ENCODE measurements at regions not wholly inside any gene's neighbourhood (a gene's known extent, or its start where the extent isn't known, plus 50 kb on each side); places are given as distances from the start of the nearest gene placed in this dataset.

GRCh38 chr9:120291050-120291449, 288.9 kb downstream of the CDK5RAP2 start:
- DNase-seq (ENCODE audit: low spot score): no peak

GRCh38 chr9:120289990-120290975, 289.7 kb downstream of the CDK5RAP2 start:
- no peak for DNase-seq (ENCODE audit: low spot score)

- DNase-seq (ENCODE audit: low spot score): no peak
These were observed 290.9 kb downstream of the CDK5RAP2 start for GRCh38 chr9:120289098-120289497.

GRCh38 chr9:120286530-120286929, 293.4 kb downstream of the CDK5RAP2 start:
- DNase-seq (ENCODE audit: low spot score): no peak

GRCh38 chr9:120284821-120285220, 295.1 kb downstream of the CDK5RAP2 start:
- DNase-seq (ENCODE audit: low spot score): no peak

GRCh38 chr9:120281665-120282064, 298.3 kb downstream of the CDK5RAP2 start:
- no peak for DNase-seq (ENCODE audit: low spot score)

GRCh38 chr9:120267929-120268328, 312.0 kb downstream of the CDK5RAP2 start:
- no peak for DNase-seq (ENCODE audit: low spot score)

GRCh38 chr9:120265791-120266190, 314.2 kb downstream of the CDK5RAP2 start:
- DNase-seq (ENCODE audit: low spot score): no peak

- no peak for DNase-seq (ENCODE audit: low spot score)
These were observed 315.4 kb downstream of the CDK5RAP2 start for GRCh38 chr9:120264528-120264927.

GRCh38 chr9:120263836-120264235, 316.1 kb downstream of the CDK5RAP2 start:
- DNase-seq (ENCODE audit: low spot score): no peak

- no peak for DNase-seq (ENCODE audit: low spot score)
These were observed 318.5 kb downstream of the CDK5RAP2 start for GRCh38 chr9:120261419-120261818.

GRCh38 chr9:120259100-120259499, 320.9 kb downstream of the CDK5RAP2 start:
- no peak for DNase-seq (ENCODE audit: low spot score)

GRCh38 chr9:120258096-120258495, 321.9 kb downstream of the CDK5RAP2 start:
- no peak for DNase-seq (ENCODE audit: low spot score)

GRCh38 chr9:120257483-120257882, 322.5 kb downstream of the CDK5RAP2 start:
- DNase-seq (ENCODE audit: low spot score): no peak

- no peak for DNase-seq (ENCODE audit: low spot score)
These were observed 323.8 kb downstream of the CDK5RAP2 start for GRCh38 chr9:120256146-120256545.

GRCh38 chr9:120252248-120252647, 327.7 kb downstream of the CDK5RAP2 start:
- no peak for DNase-seq (ENCODE audit: low spot score)

- no peak for DNase-seq (ENCODE audit: low spot score)
These were observed 337.7 kb downstream of the CDK5RAP2 start for GRCh38 chr9:120242116-120242811.

- DNase-seq (ENCODE audit: low spot score): no peak
These were observed 343.4 kb downstream of the CDK5RAP2 start for GRCh38 chr9:120236596-120236995.

GRCh38 chr9:120235081-120235480, 344.9 kb downstream of the CDK5RAP2 start:
- no peak for DNase-seq (ENCODE audit: low spot score)

GRCh38 chr9:120230227-120230626, 349.7 kb downstream of the CDK5RAP2 start:
- no peak for DNase-seq (ENCODE audit: low spot score)

- DNase-seq (ENCODE audit: low spot score): no peak
These were observed 358.1 kb downstream of the CDK5RAP2 start for GRCh38 chr9:120221844-120222243.

- no peak for DNase-seq (ENCODE audit: low spot score)
These were observed 365.6 kb downstream of the CDK5RAP2 start for GRCh38 chr9:120214332-120214731.

- DNase-seq (ENCODE audit: low spot score): no peak
These were observed 367.1 kb downstream of the CDK5RAP2 start for GRCh38 chr9:120212853-120213200.
